Liver (tissue), 8 donors: ENCODE measurements at regions not wholly inside any gene's neighbourhood (a gene's known extent, or its start where the extent isn't known, plus 50 kb on each side); places are given as distances from the start of the nearest gene placed in this dataset.

Experiments
- DNase-seq: peaks from one replicate; pipeline ENCODE4 v3.0.0-alpha.2; 2017; ENCODE audit warnings: low spot score
- H3K27ac ChIP-seq, 2 donors: one replicate each; pipeline ENCODE4 v1.7.0; 2013; ENCODE audit warnings: inconsistent platforms in 2 of 2, low read length in 2 of 2, control low read depth in 1 of 2, low read depth in 1 of 2, mild to moderate bottlenecking in 1 of 2
- H3K27me3 ChIP-seq, 4 donors: one replicate each; pipeline versions ENCODE4 v1.6.1 to v1.7.0; 2013; ENCODE audit warnings: low read length in 3 of 4, inconsistent platforms in 1 of 4, mild to moderate bottlenecking in 1 of 4, moderate library complexity in 1 of 4; ENCODE audit not compliant: control insufficient read depth in 4 of 4, insufficient read depth in 4 of 4
- H3K36me3 ChIP-seq, 4 donors: one replicate each; pipeline versions ENCODE4 v1.6.1 to v1.7.0; 2013; ENCODE audit warnings: low read length in 3 of 4, mild to moderate bottlenecking in 3 of 4, low read depth in 1 of 4, moderate library complexity in 1 of 4; ENCODE audit not compliant: control insufficient read depth in 4 of 4, insufficient read depth in 3 of 4
- H3K4me1 ChIP-seq, 4 donors: one replicate each; pipeline versions ENCODE4 v1.6.1 to v1.7.0; 2013; ENCODE audit warnings: low read length in 3 of 4, mild to moderate bottlenecking in 3 of 4, moderate library complexity in 1 of 4; ENCODE audit not compliant: control insufficient read depth in 4 of 4, insufficient read depth in 4 of 4
- H3K4me3 ChIP-seq, 3 donors: one replicate each; pipeline versions ENCODE4 v1.6.1 to v1.7.0; 2013; ENCODE audit warnings: low read length in 3 of 3, control low read depth in 1 of 3, low read depth in 1 of 3, mild to moderate bottlenecking in 1 of 3
- H3K9ac ChIP-seq, 2 donors: one replicate each; pipeline ENCODE4 v1.7.0; 2013; ENCODE audit warnings: low read length in 2 of 2, mild to moderate bottlenecking in 2 of 2, moderate library complexity in 2 of 2, control low read depth in 1 of 2, low read depth in 1 of 2
- H3K9me3 ChIP-seq, 4 donors: one replicate each; pipeline versions ENCODE4 v1.6.1 to v1.7.0; 2013; ENCODE audit warnings: low read length in 3 of 4; ENCODE audit not compliant: control insufficient read depth in 4 of 4
- ATF3 ChIP-seq: IDR thresholded peaks from 2 replicates; pipeline ENCODE4 v1.6.1; 2016; ENCODE audit warnings: antibody characterized with exemption
- CTCF ChIP-seq: fragments of 150-350 bp; IDR thresholded peaks from 2 replicates; pipeline ENCODE4 v1.5.1; 2017; ENCODE audit warnings: improper control_type of control experiment, low read depth, low read length; ENCODE audit not compliant: missing input control
- EGR1 ChIP-seq, 2 donors: IDR thresholded peaks; 2 replicates each; pipeline ENCODE4 v1.6.1; 2016 to 2018; ENCODE audit warnings: antibody characterized with exemption in 2 of 2, low read depth in 2 of 2
- GABPA ChIP-seq, 2 donors: IDR thresholded peaks in 1 of 2; conservative IDR thresholded peaks in 1 of 2; 2 replicates each; pipeline ENCODE4 v1.6.1; 2016; ENCODE audit warnings: antibody characterized with exemption in 2 of 2, mild to moderate bottlenecking in 1 of 2, moderate library complexity in 1 of 2
- HNF4G ChIP-seq: IDR thresholded peaks from 2 replicates; pipeline ENCODE4 v1.6.1; 2016; ENCODE audit warnings: antibody characterized with exemption
- JUND ChIP-seq, 2 donors: IDR thresholded peaks; 2 replicates each; pipeline ENCODE4 v1.6.1; 2016; ENCODE audit warnings: antibody characterized with exemption in 2 of 2
- MAX ChIP-seq: IDR thresholded peaks from 2 replicates; pipeline ENCODE4 v1.6.1; 2016; ENCODE audit warnings: antibody characterized with exemption
- NR2F2 ChIP-seq: IDR thresholded peaks from 2 replicates; pipeline ENCODE4 v1.6.1; 2016; ENCODE audit warnings: antibody characterized with exemption
- RAD21 ChIP-seq, 2 donors: IDR thresholded peaks; 2 replicates each; pipeline ENCODE4 v1.6.1; 2016; ENCODE audit warnings: antibody characterized with exemption in 2 of 2, mild to moderate bottlenecking in 2 of 2
- REST ChIP-seq: IDR thresholded peaks from 2 replicates; pipeline ENCODE4 v1.6.1; 2016; ENCODE audit warnings: antibody characterized with exemption, mild to moderate bottlenecking
- RXRA ChIP-seq, 2 donors: IDR thresholded peaks; 2 replicates each; pipeline ENCODE4 v1.6.1; 2017 to 2018; ENCODE audit warnings: antibody characterized with exemption in 2 of 2, mild to moderate bottlenecking in 1 of 2
- SP1 ChIP-seq: IDR thresholded peaks from 2 replicates; pipeline ENCODE4 v1.6.1; 2018; ENCODE audit warnings: antibody characterized with exemption, mild to moderate bottlenecking
- TAF1 ChIP-seq: conservative IDR thresholded peaks from 2 replicates; pipeline ENCODE4 v1.6.1; 2016; ENCODE audit warnings: antibody characterized with exemption, mild to moderate bottlenecking
- YY1 ChIP-seq: IDR thresholded peaks from 2 replicates; pipeline ENCODE4 v1.6.1; 2016; ENCODE audit warnings: antibody characterized with exemption, mild to moderate bottlenecking
- ZBTB33 ChIP-seq: IDR thresholded peaks from 2 replicates; pipeline ENCODE4 v1.6.1; 2016; ENCODE audit warnings: antibody characterized with exemption
- WGBS: extraction: QIAGEN DNeasy Blood & Tissue Kit; methylation state at CpG from one replicate; pipeline ENCODE4 v1.1.7; 2013; 5-methylcytosine and 5-hydroxymethylcytosine counted together
- donor health status: healthy.
- donor health status: healthy.
- donor health status: healthy.
- donor health status: healthy.
- donor health status: healthy.

- TF ChIP-seq ATF3 (no peak), GABPA (IDR thresholded peaks at IDR 0.05 in 1 of 2, conservative IDR thresholded peaks at IDR 0.05 in 1 of 2) (no peak), JUND (IDR thresholded peaks at IDR 0.05) (no peak), NR2F2 (no peak), TAF1 (no peak), HNF4G (no peak)
Observed at GRCh38 chr9:82088591-82088990, 100.0 kb downstream of the SPATA31D1 start (continued).

- no peak for DNase-seq
Observed at GRCh38 chr9:82090046-82090445, 101.5 kb downstream of the SPATA31D1 start.

More at GRCh38 chr9:82090046-82090445, 101.5 kb downstream of the SPATA31D1 start:
- H3K9ac ChIP-seq = no peak overlapping the region
- no peaks in the 10 kb centered on the region for H3K27me3 ChIP-seq
- no peaks in the 10 kb centered on the region for H3K9me3 ChIP-seq
- H3K27ac ChIP-seq = no peak overlapping the region
- H3K4me3 ChIP-seq = no peak overlapping the region
- TF ChIP-seq ZBTB33 (no peak), RXRA (IDR thresholded peaks at IDR 0.05) (no peak), TAF1 (no peak), YY1 (no peak), NR2F2 (no peak), ATF3 (no peak), HNF4G (no peak), RAD21 (IDR thresholded peaks at IDR 0.05) (no peak), SP1 (no peak), JUND (IDR thresholded peaks at IDR 0.05) (no peak), GABPA (IDR thresholded peaks at IDR 0.05 in 1 of 2, conservative IDR thresholded peaks at IDR 0.05 in 1 of 2) (no peak), REST (no peak), MAX (no peak), EGR1 (IDR thresholded peaks at IDR 0.05; ENCODE audit: low read depth in 2 of 2) (no peak), CTCF (no peak)
- H3K4me1 ChIP-seq = no peaks in the 10 kb centered on the region
- 94% methylated on average over 2 of the region's 2 CpGs for WGBS
- no peaks in the 10 kb centered on the region for H3K36me3 ChIP-seq
